HG03575 (cell line): ENCODE measurements at regions not wholly inside any gene's neighbourhood (a gene's known extent, or its start where the extent isn't known, plus 50 kb on each side); places are given as distances from the start of the nearest gene placed in this dataset.
"Not testable (repeated sequence)": the region's sequence is repeated elsewhere in the genome, so short reads cannot be mapped to it uniquely, and the experiment has no call there.

Source experiments
- ATAC-seq: cut with Tn5 transposase; IDR thresholded peaks from one replicate; pipeline ENCODE4 v1.9.1; 2021; ENCODE audit not compliant: unreplicated experiment, insufficient number of reproducible peaks, low FRiP score; ENCODE audit errors: extremely low read depth

- ATAC-seq = peak; percentile 95
These were observed 104.9 kb upstream of the CEP162 start for GRCh38 chr6:84332139-84333034.

GRCh38 chr6:84330325-84330724, 102.9 kb upstream of the CEP162 start:
- no peak for ATAC-seq

DNA sequence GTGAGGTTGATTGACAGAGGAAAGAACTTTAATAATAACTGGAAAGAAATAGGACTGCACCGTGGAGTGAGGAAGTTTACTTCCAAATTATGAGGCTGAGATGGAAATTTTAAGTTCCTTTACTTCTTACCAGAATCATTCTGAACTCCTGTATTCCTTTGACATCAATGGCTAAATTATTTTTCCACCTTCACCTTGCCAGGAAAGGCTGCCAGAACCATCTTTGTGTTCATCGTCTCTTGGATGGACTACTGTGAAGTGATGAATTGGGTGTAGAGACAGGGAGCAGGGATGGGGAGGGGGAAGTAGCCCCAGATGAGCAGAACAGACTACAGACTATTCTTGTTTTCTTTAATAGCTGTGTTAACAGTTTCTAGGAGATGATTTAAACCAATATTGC, 102.1 kb upstream of the CEP162 start:
- ATAC-seq = no peak

DNA sequence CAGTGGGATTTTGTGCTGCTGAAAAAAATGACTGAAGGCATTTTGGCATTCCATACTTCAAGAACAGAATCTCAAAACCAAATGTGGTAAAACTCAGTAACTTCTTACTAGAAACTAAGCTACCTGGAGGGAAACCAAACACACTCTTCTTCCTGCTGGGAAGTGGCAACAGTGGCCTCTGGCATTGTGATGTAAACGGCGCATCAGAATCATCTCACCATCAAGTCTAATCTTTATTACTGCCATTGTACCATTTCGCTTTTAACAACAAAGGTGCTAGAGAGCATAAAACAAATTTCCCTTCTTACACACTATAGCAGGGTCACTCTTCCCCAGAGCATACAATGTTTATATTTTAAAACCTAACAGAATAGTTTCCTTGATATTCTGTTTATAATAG, 101.6 kb upstream of the CEP162 start:
- no peak for ATAC-seq

GRCh38 chr6:84317463-84317862, 90.0 kb upstream of the CEP162 start:
- no peak for ATAC-seq

- no peak for ATAC-seq
These were observed 87.0 kb upstream of the CEP162 start for GRCh38 chr6:84314377-84314898.

DNA sequence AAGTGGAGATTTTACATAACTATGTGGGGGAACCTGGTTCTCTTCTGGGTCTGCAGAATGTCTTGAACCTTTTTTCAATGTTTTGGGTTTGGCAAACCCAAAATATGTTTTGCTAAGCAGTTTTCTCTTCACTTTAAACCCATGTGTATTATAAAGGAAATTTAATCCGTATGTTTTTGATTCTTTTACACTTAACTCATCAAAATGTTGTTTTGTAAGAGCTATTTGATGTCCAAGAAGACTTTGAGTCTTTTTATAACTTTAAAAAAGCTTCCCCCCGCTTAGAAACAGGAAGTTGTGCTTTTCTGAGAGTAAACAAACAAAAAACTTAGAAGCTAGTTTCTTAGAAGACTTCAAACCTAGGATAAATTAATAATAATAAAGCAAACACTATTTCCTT, 81.9 kb upstream of the CEP162 start:
- ATAC-seq = no peak

- ATAC-seq = no peak
These were observed 77.4 kb upstream of the CEP162 start for GRCh38 chr6:84304881-84305280.

GRCh38 chr6:84291033-84291432, 63.6 kb upstream of the CEP162 start:
- ATAC-seq = not testable (repeated sequence)

DNA sequence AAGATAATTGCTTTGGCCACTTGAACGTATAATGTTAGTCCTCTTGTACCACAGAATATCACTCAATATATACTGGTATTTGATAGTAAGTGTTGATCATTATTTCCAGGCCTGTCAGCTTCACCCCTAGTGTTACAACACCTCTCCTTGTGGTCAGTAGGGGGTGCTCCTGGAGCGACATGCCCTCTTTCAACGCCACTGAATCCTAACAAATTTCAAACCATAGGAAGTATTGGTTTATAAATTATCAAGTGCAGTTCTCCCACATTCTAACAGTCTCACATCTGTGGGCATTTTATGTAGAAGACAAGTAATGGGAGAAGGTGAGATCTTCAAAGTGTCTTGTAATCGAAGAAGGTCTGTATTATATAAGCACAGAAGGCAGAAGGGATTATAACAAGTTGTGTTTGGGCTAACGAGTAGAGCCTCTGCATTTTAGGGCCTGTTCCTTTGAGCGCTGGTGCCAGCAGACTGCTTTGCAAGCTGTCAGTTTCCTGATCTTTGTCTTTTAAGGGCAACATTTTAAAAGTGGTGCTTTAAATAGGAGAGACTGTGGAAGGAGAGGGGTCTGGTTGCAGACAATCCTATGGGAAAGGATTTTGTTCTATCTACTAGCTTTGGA, 57.1 kb upstream of the CEP162 start:
- ATAC-seq = no peak

- no peak for ATAC-seq
These were observed 55.1 kb upstream of the CEP162 start for GRCh38 chr6:84282550-84282949.

DNA sequence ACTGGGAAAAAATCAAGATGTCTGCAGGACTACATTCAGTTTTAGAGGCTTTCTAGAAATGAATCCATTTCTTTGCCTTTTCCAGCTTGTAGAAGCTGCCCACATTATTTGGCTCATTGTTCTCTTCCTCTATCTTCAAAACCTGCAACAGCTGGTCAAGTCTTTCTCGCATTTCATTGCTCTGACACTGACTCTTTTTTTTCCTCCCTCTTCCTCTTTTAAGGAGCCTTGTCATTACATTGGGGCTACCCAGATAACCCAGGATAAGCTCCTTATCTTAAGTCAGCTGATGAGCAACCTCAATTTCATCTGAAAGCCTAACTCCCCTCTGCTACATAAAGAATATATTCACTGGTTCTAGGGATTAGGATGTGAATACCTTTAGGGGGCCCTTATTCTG, 53.2 kb upstream of the CEP162 start:
- no peak for ATAC-seq

- ATAC-seq = no peak
These were observed 52.6 kb upstream of the CEP162 start for GRCh38 chr6:84280030-84280429.

- ATAC-seq = no peak
These were observed 51.0 kb upstream of the CEP162 start for GRCh38 chr6:84278321-84278998.
